Erythroblast (primary cell): ENCODE measurements at regions not wholly inside any gene's neighbourhood (a gene's known extent, or its start where the extent isn't known, plus 50 kb on each side); places are given as distances from the start of the nearest gene placed in this dataset.

Experiments used
- GATA1 ChIP-seq: IDR thresholded peaks from 2 replicates; pipeline ENCODE4 v1.6.1; 2011; ENCODE audit warnings: low read depth, mild to moderate bottlenecking, control low read depth, low read length, moderate library complexity
- POLR2A ChIP-seq: IDR thresholded peaks from 2 replicates; pipeline ENCODE4 v1.6.1; 2011; ENCODE audit warnings: mild to moderate bottlenecking, low read length

DNA sequence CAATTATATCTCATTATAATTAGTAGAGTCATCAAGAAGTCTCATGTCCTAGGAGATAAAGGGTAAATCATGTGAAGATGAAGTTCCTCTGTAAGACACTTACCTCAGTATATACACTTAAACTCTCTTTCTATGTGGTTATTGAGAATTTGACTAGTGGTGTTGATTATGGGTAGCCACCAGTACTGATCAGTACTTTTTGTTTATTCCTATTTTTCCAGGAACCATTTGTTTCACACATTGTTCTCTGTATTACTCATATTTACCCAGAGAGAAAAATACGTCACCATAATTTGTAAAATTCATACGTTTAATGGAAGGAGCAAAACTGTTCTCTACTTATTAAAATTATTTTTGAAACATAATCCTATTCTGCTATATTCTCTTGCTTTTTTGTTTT, 55.8 kb upstream of the PRDM8 start:
- TF ChIP-seq POLR2A (no peak), GATA1 (no peak)
